NB4 (cell line): ENCODE measurements at regions not wholly inside any gene's neighbourhood (a gene's known extent, or its start where the extent isn't known, plus 50 kb on each side); places are given as distances from the start of the nearest gene placed in this dataset.

Experiments used
- DNase-seq: peaks from one replicate; pipeline ENCODE4 v3.0.0; 2010; ENCODE audit warnings: low read depth
- H3K4me3 ChIP-seq: one replicate; pipeline ENCODE4 v1.5.1; 2011; ENCODE audit warnings: mild to moderate bottlenecking, low read depth, low read length, moderate library complexity
- CTCF ChIP-seq: IDR thresholded peaks from one replicate; pipeline ENCODE4 v1.5.1; 2012; ENCODE audit warnings: low read depth, low read length
- MYC ChIP-seq: IDR thresholded peaks from 2 replicates; pipeline ENCODE4 v1.6.1; 2011; ENCODE audit warnings: low read depth, low read length
- POLR2A ChIP-seq: IDR thresholded peaks from 2 replicates; pipeline ENCODE4 v1.6.1; 2011; ENCODE audit warnings: mild to moderate bottlenecking; ENCODE audit not compliant: insufficient read length; ENCODE audit errors: extremely low read depth
- TF ChIP-seq, protein P1 (sequence below): IDR thresholded peaks from 2 replicates; pipeline ENCODE4 v1.6.1; 2011; ENCODE audit warnings: low read depth, low read length

- no peak for TF ChIP-seq POLR2A
- TF ChIP-seq MYC = no peak
- TF ChIP-seq, protein P1, sequence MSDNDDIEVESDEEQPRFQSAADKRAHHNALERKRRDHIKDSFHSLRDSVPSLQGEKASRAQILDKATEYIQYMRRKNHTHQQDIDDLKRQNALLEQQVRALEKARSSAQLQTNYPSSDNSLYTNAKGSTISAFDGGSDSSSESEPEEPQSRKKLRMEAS = no peak
- no peak for TF ChIP-seq CTCF
- no peak for DNase-seq
- H3K4me3 ChIP-seq = no peak overlapping the region
Measured at GRCh38 chr4:180823108-180823507, 1420.1 kb upstream of the TENM3 start.

- DNase-seq = no peak
- H3K4me3 ChIP-seq = no peak overlapping the region
Measured at GRCh38 chr4:180827232-180828009, 1415.8 kb upstream of the TENM3 start.

GRCh38 chr4:180828455-180829018 is 1414.7 kb upstream of the TENM3 start:
- peak; percentile 56 for DNase-seq
- H3K4me3 ChIP-seq = no peak overlapping the region
- TF ChIP-seq CTCF = peak; percentile 44
- TF ChIP-seq POLR2A = no peak
- TF ChIP-seq, protein P1 = no peak

More at GRCh38 chr4:180827232-180828009, 1415.8 kb upstream of the TENM3 start:
- no peak for TF ChIP-seq MYC
- TF ChIP-seq CTCF = no peak
- no peak for TF ChIP-seq POLR2A
- TF ChIP-seq, protein P1 = no peak

- H3K4me3 ChIP-seq = no peak overlapping the region
- TF ChIP-seq POLR2A = no peak
- TF ChIP-seq, protein P1 = no peak
- TF ChIP-seq MYC = no peak
- no peak for TF ChIP-seq CTCF
- no peak for DNase-seq
Measured at GRCh38 chr4:180832073-180832472, 1411.1 kb upstream of the TENM3 start.

DNA sequence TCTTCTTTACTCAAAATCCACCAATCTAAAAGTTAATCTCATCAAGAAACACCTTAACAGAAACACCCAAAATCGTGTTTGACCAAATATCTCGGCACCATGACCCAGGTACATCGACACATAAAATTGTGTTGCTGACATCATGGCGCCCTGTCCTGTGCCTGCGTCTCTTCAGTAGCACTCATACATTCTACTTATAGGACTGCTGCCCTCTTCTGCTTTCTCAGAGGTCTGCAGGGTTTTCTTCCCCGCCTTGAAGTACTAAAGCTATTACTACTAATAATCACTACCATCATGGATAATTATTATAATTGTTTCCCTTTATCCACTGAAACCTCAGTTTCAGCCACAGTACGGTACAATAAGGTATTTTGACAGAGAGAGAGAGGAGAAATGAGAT is 1403.1 kb upstream of the TENM3 start:
- DNase-seq = no peak
- TF ChIP-seq, protein P1 = no peak
- TF ChIP-seq POLR2A = no peak
- no peak for TF ChIP-seq MYC
- TF ChIP-seq CTCF = no peak
- no peak overlapping the region for H3K4me3 ChIP-seq
